Epithelial cell of prostate (primary cell): ENCODE measurements at regions not wholly inside any gene's neighbourhood (a gene's known extent, or its start where the extent isn't known, plus 50 kb on each side); places are given as distances from the start of the nearest gene placed in this dataset.
"Not testable (repeated sequence)": the region's sequence is repeated elsewhere in the genome, so short reads cannot be mapped to it uniquely, and the experiment has no call there.

Experiments used
- DNase-seq: peaks from one replicate; pipeline ENCODE4 v3.0.0-alpha.2; 2011; ENCODE audit warnings: low read depth, low spot score
- H3K27ac ChIP-seq: fragments of 450-650 bp; 2 replicates; pipeline ENCODE4 v1.5.1; 2017; ENCODE audit warnings: mild to moderate bottlenecking

GRCh38 chr12:70008944-70009343 lies 183.9 kb downstream of the MYRFL start:
- no peak overlapping the region for H3K27ac ChIP-seq
- DNase-seq = no peak

- H3K27ac ChIP-seq = peak overlapping the region; percentile 77
- DNase-seq = no peak
Observed at GRCh38 chr12:70011353-70011752, 186.3 kb downstream of the MYRFL start.

DNA sequence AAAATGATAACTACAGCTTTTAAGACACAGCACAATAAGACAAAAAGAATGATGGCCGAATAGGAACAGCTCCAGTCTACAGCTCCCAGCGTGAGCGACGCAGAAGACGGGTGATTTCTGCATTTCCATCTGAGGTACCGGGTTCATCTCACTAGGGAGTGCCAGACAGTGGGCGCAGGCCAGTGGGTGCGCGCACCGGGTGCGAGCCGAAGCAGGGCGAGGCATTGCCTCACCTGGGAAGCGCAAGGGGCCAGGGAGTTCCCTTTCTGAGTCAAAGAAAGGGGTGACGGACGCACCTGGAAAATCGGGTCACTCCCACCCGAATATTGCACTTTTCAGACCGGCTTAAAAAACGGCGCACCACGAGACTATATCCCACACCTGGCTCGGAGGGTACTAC lies 188.0 kb downstream of the MYRFL start:
- DNase-seq = not testable (repeated sequence)
- H3K27ac ChIP-seq = peak overlapping the region; percentile 77

- no peak overlapping the region for H3K27ac ChIP-seq
- no peak for DNase-seq
Observed at GRCh38 chr12:70028515-70028914, 203.5 kb downstream of the MYRFL start.

DNA sequence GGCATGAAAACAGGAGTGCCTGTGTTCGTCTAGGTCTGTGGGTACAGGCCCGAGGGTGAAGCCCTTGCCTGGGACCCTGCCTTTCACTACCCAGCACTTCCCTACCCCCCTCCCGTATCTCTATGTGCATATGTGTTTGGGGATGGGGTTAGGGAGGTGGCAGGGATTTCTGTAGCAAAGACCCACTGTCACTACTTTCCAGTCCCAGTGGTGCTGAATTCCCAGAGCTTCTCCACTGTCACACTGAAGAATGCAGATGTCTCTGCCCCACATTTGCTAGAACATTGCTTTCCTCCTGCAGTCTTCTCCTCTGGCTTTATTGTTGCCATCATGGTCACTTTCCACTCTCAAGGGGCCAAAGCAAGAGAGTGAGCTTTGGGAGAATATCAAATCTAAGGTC lies 203.9 kb downstream of the MYRFL start:
- no peak overlapping the region for H3K27ac ChIP-seq
- no peak for DNase-seq

- no peak overlapping the region for H3K27ac ChIP-seq
- DNase-seq = peak; percentile 24
Observed at GRCh38 chr12:70031046-70031445, 206.0 kb downstream of the MYRFL start.

DNA sequence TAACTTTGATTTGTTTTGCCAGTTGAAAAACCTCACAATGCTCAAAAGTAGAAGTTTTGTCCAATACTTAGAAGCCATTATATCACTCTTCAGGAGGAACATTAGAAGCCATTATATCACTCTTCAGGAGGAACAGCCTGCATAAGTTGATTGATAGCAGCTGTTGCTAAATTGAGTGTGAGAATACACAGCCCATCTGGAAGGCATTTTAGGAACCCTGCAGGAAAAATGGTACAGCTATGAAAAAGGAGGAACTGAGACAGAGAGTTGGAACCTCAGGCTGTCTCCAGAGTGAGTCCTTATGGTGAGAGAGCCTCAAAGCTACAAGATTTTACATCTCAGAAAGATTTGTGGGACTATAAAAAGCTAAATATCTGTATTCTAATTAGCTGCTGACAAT lies 207.0 kb downstream of the MYRFL start:
- DNase-seq = no peak
- no peak overlapping the region for H3K27ac ChIP-seq

DNA sequence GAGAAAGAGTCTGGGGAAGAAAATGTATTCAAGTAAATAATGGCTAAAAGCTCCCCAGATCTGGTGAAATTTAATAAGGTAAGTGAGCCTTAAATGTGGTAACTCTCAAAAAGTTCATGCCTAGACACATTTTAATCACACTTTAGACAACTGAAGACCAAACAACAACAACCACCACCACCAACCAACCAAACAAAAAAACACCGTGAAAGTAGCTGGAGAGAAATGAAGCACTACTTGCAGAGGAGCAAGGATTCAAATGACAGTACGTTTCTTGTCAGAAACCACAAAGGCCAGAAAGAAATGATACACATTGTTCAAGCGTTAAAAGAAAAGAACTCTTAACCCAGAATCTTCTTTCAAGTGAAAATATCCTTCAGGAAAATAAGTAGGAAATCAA lies 208.3 kb downstream of the MYRFL start:
- H3K27ac ChIP-seq = no peak overlapping the region
- no peak for DNase-seq

DNA sequence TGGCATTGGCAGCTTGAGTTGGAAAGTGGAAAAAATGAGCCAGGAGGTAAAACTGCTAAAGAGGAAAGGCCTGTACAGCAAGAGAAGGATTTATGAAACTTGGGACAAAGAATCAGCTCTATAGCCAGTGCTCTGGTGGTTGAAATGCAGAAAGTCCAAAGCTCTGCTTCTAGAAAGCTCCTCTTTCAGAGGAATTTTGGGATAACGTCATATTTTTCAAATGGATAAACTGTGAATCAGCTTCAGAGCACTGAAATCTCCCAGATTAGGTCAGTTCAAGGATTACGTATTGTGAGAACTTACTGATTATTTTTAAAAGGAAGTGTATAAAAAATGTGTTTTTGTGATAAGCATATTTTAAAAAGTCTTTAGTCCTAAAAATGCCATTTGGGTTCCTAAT lies 203.1 kb upstream of the CNOT2 start:
- no peak overlapping the region for H3K27ac ChIP-seq
- no peak for DNase-seq

GRCh38 chr12:70042675-70043074 lies 200.6 kb upstream of the CNOT2 start:
- H3K27ac ChIP-seq = no peak overlapping the region
- DNase-seq = no peak

- no peak for DNase-seq
- no peak overlapping the region for H3K27ac ChIP-seq
Observed at GRCh38 chr12:70043490-70044138, 199.6 kb upstream of the CNOT2 start.

DNA sequence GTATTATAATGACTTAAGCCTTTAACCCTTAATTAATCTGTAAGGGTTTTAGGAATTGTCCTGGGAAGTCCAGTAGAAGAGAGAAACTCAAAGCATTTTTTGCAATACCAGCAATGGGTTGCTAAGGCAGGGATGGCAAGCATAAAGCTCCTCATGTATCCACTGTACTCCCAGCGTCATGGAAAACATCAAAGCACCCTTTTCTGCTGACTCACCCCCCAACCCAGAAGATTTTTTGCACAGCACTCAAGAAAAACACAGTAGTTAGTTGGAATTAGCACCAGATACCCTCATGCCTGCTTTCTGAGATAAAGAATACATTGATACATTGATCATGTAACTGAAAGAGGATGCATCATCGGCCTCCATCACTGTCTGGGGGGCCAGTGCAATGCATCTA lies 199.1 kb upstream of the CNOT2 start:
- no peak for DNase-seq

GRCh38 chr12:70045036-70045435 lies 198.2 kb upstream of the CNOT2 start:
- peak overlapping the region; percentile 59 for H3K27ac ChIP-seq
- no peak for DNase-seq

More for the DNA sequence above, 199.1 kb upstream of the CNOT2 start:
- no peak overlapping the region for H3K27ac ChIP-seq

DNA sequence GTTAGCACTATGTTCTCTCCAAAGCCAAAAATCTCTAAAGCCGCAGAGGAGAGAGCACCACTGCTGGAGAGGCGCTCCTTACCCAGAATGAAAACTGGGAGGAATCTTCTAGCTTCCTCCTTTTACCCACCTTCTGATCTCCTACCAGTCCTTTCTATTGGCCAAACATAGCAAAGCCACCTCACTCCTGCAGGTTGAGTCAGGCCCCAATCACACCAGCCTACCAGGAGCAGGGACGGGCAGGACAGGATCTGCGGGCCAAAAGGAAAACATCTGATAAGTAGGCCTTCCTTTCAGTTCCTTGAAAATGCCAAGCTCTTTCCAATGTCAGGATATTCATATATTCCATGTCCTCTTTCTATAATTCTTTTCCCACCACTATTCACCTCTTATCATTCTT lies 197.7 kb upstream of the CNOT2 start:
- peak overlapping the region; percentile 59 for H3K27ac ChIP-seq
- no peak for DNase-seq

DNA sequence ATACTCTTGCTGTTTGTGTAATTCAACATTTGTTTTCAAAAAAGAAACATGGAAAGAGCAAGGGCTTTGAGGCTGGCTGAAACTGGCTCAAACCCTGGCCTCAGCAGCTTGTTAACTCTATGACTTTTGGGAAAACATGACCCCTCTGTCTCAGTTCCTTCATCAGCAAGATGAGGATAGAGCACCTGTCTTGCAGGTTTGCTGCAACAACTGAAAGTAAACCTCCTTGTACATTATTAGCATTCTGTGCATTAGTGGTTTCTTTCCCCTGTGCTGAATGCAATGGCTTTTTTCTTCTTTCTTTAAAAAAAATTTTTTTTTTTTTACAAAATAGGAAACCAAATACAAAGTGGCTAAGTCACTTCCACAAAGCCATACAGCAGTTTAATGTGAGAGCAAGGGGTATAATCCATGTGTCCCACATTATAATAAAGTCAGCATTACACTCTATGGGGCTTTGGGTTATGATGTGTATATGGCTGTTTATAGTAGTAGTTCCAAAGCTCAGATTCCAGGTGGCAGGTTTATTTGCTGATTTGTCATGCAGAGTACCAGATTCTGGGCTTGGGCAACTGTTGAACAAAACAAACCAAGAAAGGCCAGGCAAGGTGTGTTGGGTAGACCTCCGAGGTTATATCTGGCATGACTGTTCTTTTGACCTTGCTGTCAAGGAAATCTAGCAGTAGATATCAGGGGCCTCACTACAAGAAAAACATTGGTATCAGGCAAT lies 194.5 kb upstream of the CNOT2 start:
- no peak for DNase-seq
- H3K27ac ChIP-seq = peak overlapping the region; percentile 90

DNA sequence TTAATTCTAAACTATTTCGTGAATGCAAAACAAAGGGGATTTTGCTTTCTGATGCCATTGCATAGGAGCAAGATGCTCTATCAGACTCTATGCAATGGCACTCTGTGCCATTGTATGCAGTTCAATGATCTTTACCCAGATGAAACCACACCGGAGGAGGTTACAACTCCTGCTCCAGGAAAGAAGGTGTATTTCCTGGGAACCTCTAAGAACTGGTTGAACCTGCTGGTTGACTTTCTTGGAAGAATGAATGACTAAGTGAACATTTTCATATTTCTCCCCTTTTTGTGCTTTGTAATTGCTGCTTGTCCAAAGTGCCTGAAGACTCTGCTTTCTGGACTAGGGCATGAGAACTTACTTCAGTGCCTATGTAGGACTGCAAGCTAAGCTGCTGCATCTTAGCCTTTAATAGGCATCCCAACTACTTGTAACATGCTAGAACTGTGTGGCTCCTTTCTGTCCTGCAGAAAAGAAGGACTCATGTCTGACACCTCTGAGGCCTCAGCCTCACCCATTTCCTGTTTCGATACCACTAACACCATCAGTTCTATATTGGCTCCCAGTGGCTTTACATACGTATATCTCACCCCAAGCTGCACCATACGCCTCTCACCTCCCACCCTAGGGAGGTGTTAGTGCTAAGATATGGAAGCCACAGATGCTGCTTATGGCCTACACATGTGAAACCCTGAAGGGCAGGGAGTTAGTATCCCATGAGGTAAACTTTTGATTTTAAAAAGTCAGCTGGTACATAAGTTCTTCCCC lies 193.5 kb upstream of the CNOT2 start:
- DNase-seq = peak; percentile 55
- H3K27ac ChIP-seq = peak overlapping the region; percentile 90

- peak overlapping the region; percentile 60 for H3K27ac ChIP-seq
Observed at GRCh38 chr12:70052476-70052875, 190.8 kb upstream of the CNOT2 start.

GRCh38 chr12:70052931-70053497 lies 190.2 kb upstream of the CNOT2 start:
- peak overlapping the region; percentile 60 for H3K27ac ChIP-seq
- peak; percentile 34 for DNase-seq

More at GRCh38 chr12:70052476-70052875, 190.8 kb upstream of the CNOT2 start:
- DNase-seq = no peak

GRCh38 chr12:70059373-70059772 lies 183.9 kb upstream of the CNOT2 start:
- H3K27ac ChIP-seq = peak overlapping the region; percentile 53
- no peak for DNase-seq

DNA sequence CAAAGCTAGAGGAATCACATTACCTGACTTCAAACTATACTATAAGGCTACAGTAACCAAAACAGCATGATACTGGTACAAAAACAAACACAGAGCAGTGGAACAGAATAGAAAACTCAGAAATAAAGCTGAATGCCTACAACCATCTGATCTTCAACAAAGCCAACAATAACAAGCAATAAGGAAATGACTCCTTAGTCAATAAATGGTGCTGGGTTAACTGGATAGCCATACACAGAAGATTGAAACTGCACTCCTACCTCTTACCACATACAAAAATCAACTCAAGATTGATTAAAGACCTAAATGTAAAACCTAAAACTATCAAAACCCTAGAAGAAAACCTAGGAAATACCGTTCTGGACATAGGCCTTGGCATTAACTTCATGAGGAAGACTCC lies 182.6 kb upstream of the CNOT2 start:
- no peak for DNase-seq
- no peak overlapping the region for H3K27ac ChIP-seq

DNA sequence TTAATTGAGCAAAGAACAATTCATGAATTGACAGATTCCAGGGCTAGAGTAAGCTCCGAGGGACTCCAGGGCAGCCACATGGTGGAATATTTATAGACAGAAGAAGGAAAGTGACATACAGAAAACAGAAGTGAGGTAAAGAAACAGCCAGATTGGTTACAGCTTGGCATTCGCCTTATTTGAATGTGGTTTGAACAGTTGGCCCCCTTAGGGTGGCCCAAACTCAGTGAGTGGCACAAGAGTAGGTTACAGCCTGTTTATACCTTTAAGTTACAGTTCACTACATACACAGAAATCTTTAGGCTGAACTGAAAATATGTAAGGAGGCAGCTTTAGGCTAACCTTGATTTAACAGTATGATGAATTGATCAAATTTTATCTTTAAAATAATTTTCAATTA lies 174.5 kb upstream of the CNOT2 start:
- no peak for DNase-seq

More for the DNA sequence above, 174.5 kb upstream of the CNOT2 start:
- H3K27ac ChIP-seq = no peak overlapping the region
